ENCODE measurements at regions not wholly inside any gene's neighbourhood (a gene's known extent, or its start where the extent isn't known, plus 50 kb on each side); places are given as distances from the start of the nearest gene placed in this dataset.
"Not testable (repeated sequence)": the region's sequence is repeated elsewhere in the genome, so short reads cannot be mapped to it uniquely, and the experiment has no call there.

DNA sequence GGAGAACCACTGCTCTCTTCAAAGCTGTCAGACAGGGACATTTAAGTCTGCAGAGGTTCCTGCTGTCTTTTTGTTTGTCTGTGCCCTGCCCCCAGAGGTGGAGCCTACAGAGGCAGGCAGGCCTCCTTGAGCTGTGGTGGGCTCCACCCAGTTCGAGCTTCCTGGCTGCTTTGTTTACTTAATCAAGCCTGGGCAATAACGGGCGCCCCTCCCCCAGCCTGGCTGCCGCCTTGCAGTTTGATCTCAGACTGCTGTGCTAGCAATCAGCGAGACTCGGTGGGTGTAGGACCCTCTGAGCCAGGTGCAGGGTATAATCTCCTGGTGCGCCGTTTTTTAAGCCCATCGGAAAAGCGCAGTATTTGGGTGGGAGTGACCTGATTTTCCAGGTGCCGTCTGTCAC is 64.5 kb upstream of the PTH start:
- TF ChIP-seq EZH2 (IDR thresholded peaks at IDR 0.05; ENCODE audit: low read depth): not testable (repeated sequence)
- TF ChIP-seq, protein P1, sequence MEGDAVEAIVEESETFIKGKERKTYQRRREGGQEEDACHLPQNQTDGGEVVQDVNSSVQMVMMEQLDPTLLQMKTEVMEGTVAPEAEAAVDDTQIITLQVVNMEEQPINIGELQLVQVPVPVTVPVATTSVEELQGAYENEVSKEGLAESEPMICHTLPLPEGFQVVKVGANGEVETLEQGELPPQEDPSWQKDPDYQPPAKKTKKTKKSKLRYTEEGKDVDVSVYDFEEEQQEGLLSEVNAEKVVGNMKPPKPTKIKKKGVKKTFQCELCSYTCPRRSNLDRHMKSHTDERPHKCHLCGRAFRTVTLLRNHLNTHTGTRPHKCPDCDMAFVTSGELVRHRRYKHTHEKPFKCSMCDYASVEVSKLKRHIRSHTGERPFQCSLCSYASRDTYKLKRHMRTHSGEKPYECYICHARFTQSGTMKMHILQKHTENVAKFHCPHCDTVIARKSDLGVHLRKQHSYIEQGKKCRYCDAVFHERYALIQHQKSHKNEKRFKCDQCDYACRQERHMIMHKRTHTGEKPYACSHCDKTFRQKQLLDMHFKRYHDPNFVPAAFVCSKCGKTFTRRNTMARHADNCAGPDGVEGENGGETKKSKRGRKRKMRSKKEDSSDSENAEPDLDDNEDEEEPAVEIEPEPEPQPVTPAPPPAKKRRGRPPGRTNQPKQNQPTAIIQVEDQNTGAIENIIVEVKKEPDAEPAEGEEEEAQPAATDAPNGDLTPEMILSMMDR (conservative IDR thresholded peaks at IDR 0.05): not testable (repeated sequence)

Data from PC-9 (cell line).